ENCODE measurements at regions not wholly inside any gene's neighbourhood (a gene's known extent, or its start where the extent isn't known, plus 50 kb on each side); places are given as distances from the start of the nearest gene placed in this dataset.
"Not testable (repeated sequence)": the region's sequence is repeated elsewhere in the genome, so short reads cannot be mapped to it uniquely, and the experiment has no call there.

- Histone ChIP-seq H4K20me1 (ENCODE audit: insufficient read depth, low read length) (no peaks in the 10 kb centered on the region), H3K9me3 (ENCODE audit: low read length) (no peaks in the 10 kb centered on the region), H3K27ac (ENCODE audit: low read depth, low read length, poor library complexity, severe bottlenecking) (no peak overlapping the region), H3K4me1 (ENCODE audit: insufficient read depth, low read length, poor library complexity, severe bottlenecking) (peaks cover 8% of the 10 kb centered on the region), H3K36me3 (ENCODE audit: insufficient read depth, low read length) (no peaks in the 10 kb centered on the region), H3K4me3 (ENCODE audit: low read depth, low read length, poor library complexity, severe bottlenecking) (no peak overlapping the region), H3K9me2 (ENCODE audit: insufficient read depth, low read length) (no peaks in the 10 kb centered on the region), H3K4me2 (ENCODE audit: low read length) (no peak overlapping the region), H2AFZ (ENCODE audit: low read length) (no peak overlapping the region), H3K79me2 (ENCODE audit: insufficient read depth, low read depth, low read length) (no peaks in the 10 kb centered on the region)
- DNase-seq (ENCODE audit: low spot score), result no peak
- no peak for TF ChIP-seq EZH2phosphoT487 (IDR thresholded peaks at IDR 0.05; ENCODE audit: borderline replicate concordance, low read depth, low read length)
- no peak for TF ChIP-seq CTCF (conservative IDR thresholded peaks at IDR 0.05; ENCODE audit: low read length)
- ChIA-PET POLR2A (interaction anchor here (0.7 to 0.8 kb wide), 3 partner anchors 17 to 251 kb away, joined by 3 read pairs; no protein-coding TSS in a partner anchor), CTCF (ENCODE audit: unreplicated experiment) (no interaction called here)
- BruUV-seq (replicated peaks), result no TSS peak
- intact Hi-C loops (cut with micrococcal nuclease; ENCODE audit: unreplicated experiment), result no loop called here
Observed at GRCh38 chr1:112836642-112837041, 119.4 kb downstream of the SLC16A1 start.

GRCh38 chr1:112833806-112834205 is 118.7 kb upstream of the PPM1J start:
- Histone ChIP-seq H3K9me3 (ENCODE audit: low read length) (no peaks in the 10 kb centered on the region), H3K4me2 (ENCODE audit: low read length) (no peak overlapping the region), H3K9me2 (ENCODE audit: insufficient read depth, low read length) (no peaks in the 10 kb centered on the region), H3K36me3 (ENCODE audit: insufficient read depth, low read length) (no peaks in the 10 kb centered on the region), H4K20me1 (ENCODE audit: insufficient read depth, low read length) (no peaks in the 10 kb centered on the region), H2AFZ (ENCODE audit: low read length) (no peak overlapping the region), H3K4me1 (ENCODE audit: insufficient read depth, low read length, poor library complexity, severe bottlenecking) (no peaks in the 10 kb centered on the region), H3K4me3 (ENCODE audit: low read depth, low read length, poor library complexity, severe bottlenecking) (no peak overlapping the region), H3K79me2 (ENCODE audit: insufficient read depth, low read depth, low read length) (no peaks in the 10 kb centered on the region), H3K27ac (ENCODE audit: low read depth, low read length, poor library complexity, severe bottlenecking) (no peak overlapping the region)
- ChIA-PET POLR2A (interaction anchor here (0.7 kb wide), 1 partner anchor 22 kb away, joined by 3 read pairs; no protein-coding TSS in a partner anchor), CTCF (ENCODE audit: unreplicated experiment) (no interaction called here)
- no TSS peak for BruUV-seq (replicated peaks)
- TF ChIP-seq CTCF (conservative IDR thresholded peaks at IDR 0.05; ENCODE audit: low read length) (no peak), EZH2phosphoT487 (IDR thresholded peaks at IDR 0.05; ENCODE audit: borderline replicate concordance, low read depth, low read length) (no peak)
- intact Hi-C loops (cut with micrococcal nuclease; ENCODE audit: unreplicated experiment), result loop anchor here (2.0 kb wide), 1 partner anchor 23 kb away; no protein-coding TSS in a partner anchor
- DNase-seq (ENCODE audit: low spot score), result no peak

GRCh38 chr1:112832259-112832658 is 117.1 kb upstream of the PPM1J start:
- H3K9me3 ChIP-seq (ENCODE audit: low read length); CTCF ChIA-PET (ENCODE audit: unreplicated experiment); H4K20me1 ChIP-seq (ENCODE audit: insufficient read depth, low read length); H3K4me2 ChIP-seq (ENCODE audit: low read length); H3K36me3 ChIP-seq (ENCODE audit: insufficient read depth, low read length); H3K9me2 ChIP-seq (ENCODE audit: insufficient read depth, low read length); H3K4me3 ChIP-seq (ENCODE audit: low read depth, low read length, poor library complexity, severe bottlenecking); BruUV-seq (replicated peaks); H2AFZ ChIP-seq (ENCODE audit: low read length); H3K27ac ChIP-seq (ENCODE audit: low read depth, low read length, poor library complexity, severe bottlenecking); H3K4me1 ChIP-seq (ENCODE audit: insufficient read depth, low read length, poor library complexity, severe bottlenecking); POLR2A ChIA-PET; H3K79me2 ChIP-seq (ENCODE audit: insufficient read depth, low read depth, low read length); DNase-seq (ENCODE audit: low spot score): not testable (repeated sequence)
- intact Hi-C loops (cut with micrococcal nuclease; ENCODE audit: unreplicated experiment), result loop anchor here (2.0 kb wide), 1 partner anchor 25 kb away; no protein-coding TSS in a partner anchor

GRCh38 chr1:112829691-112830090 is 114.6 kb upstream of the PPM1J start:
- CTCF ChIA-PET (ENCODE audit: unreplicated experiment); H3K27ac ChIP-seq (ENCODE audit: low read depth, low read length, poor library complexity, severe bottlenecking); H3K9me3 ChIP-seq (ENCODE audit: low read length); H3K4me2 ChIP-seq (ENCODE audit: low read length); H3K9me2 ChIP-seq (ENCODE audit: insufficient read depth, low read length); H3K4me1 ChIP-seq (ENCODE audit: insufficient read depth, low read length, poor library complexity, severe bottlenecking); H4K20me1 ChIP-seq (ENCODE audit: insufficient read depth, low read length); H3K79me2 ChIP-seq (ENCODE audit: insufficient read depth, low read depth, low read length); intact Hi-C loops (cut with micrococcal nuclease; ENCODE audit: unreplicated experiment); BruUV-seq (replicated peaks); H3K36me3 ChIP-seq (ENCODE audit: insufficient read depth, low read length); H3K4me3 ChIP-seq (ENCODE audit: low read depth, low read length, poor library complexity, severe bottlenecking); H2AFZ ChIP-seq (ENCODE audit: low read length); DNase-seq (ENCODE audit: low spot score); POLR2A ChIA-PET: not testable (repeated sequence)
